ENCODE measurements at regions not wholly inside any gene's neighbourhood (a gene's known extent, or its start where the extent isn't known, plus 50 kb on each side); places are given as distances from the start of the nearest gene placed in this dataset.
"Not testable (repeated sequence)": the region's sequence is repeated elsewhere in the genome, so short reads cannot be mapped to it uniquely, and the experiment has no call there.

DNA sequence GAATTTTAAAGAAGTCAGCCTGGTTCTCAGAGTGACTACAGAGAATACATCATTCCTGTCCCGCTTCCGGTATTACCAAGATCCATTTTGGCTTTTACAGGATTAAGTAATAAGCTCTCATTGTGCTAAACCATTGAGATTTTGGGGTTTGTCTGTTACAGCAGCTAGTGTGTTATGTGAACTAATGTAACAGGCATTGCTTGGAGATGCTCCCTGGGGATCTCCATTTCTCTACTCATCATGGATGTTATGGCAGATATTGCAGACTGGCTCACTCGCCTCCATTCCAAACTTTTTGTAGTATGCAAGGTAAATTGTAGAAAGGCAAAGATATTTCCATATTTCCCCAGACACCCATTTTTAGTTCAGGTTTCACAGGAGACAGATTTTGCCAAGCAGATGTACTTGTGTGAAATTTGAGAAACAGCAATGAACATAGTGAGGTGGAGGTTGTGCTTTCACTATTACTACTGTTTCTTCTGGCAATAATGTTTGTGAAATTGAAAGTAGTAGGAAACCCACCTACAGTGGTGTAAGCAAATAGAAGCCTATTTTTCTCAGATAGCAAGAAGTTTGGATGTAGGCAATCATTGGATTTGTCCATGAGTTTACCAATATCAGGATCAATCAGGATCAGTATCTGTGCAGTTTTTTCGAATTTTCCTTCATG is 177.1 kb upstream of the GALNT15 start:
- no peak for DNase-seq (ENCODE audit: low read depth in 1 of 2, low spot score in 1 of 2)
- in situ Hi-C loops (cut with HindIII; ENCODE audit: low pct_unique_long_range_greater_than_20kb, low sequenced_read_pairs) = no loop called here
- TF ChIP-seq JUND (IDR thresholded peaks at IDR 0.05; ENCODE audit: low read depth) = no peak

- TF ChIP-seq JUND (IDR thresholded peaks at IDR 0.05; ENCODE audit: low read depth) = no peak
- in situ Hi-C loops (cut with HindIII; ENCODE audit: low pct_unique_long_range_greater_than_20kb, low sequenced_read_pairs) = no loop called here
- no peak for DNase-seq (ENCODE audit: low read depth in 1 of 2, low spot score in 1 of 2)
Observed at GRCh38 chr3:15998911-15999310, 175.6 kb upstream of the GALNT15 start.

DNA sequence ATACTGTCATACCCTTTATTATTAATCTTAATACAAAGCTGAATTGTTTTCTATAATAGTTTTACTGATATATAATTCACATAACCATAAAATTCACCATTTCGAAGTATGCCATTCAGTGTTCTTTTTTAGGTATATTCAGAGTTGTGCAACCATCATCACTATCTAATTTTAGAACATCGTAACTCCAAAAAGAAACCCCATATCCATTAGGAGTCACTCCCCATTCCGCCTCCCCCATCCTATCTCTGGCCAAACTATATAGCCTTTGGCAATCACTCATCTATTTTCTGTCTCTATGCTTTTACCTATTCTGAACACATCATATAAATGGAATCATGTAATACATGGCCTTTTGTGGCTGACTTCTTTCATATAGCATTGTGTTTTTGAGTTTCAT is 169.7 kb upstream of the GALNT15 start:
- in situ Hi-C loops (cut with HindIII; ENCODE audit: low pct_unique_long_range_greater_than_20kb, low sequenced_read_pairs) = no loop called here
- TF ChIP-seq JUND (IDR thresholded peaks at IDR 0.05; ENCODE audit: low read depth) = no peak
- no peak for DNase-seq (ENCODE audit: low read depth in 1 of 2, low spot score in 1 of 2)

GRCh38 chr3:16011376-16011775 is 163.1 kb upstream of the GALNT15 start:
- in situ Hi-C loops (cut with HindIII; ENCODE audit: low pct_unique_long_range_greater_than_20kb, low sequenced_read_pairs) = no loop called here
- DNase-seq (ENCODE audit: low read depth in 1 of 2, low spot score in 1 of 2) = no peak
- TF ChIP-seq JUND (IDR thresholded peaks at IDR 0.05; ENCODE audit: low read depth) = no peak

DNA sequence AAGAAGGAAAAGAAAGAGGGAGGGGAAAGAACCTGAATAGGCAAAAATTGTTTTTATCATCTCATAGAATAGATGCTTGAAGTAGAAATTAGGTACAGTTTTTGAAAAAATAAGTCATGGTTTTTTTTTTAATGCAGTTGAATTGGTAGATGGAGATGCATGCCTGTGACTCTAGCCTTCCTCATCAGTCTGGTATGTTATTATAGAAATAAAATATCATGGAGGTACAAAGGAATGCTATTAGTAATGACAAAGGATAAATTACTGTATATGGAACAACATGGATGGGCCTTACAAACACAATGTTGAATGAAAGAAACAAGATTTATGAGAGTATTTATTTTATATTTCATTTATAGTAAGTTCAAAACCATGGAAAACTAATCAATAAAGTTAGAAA is 162.4 kb upstream of the GALNT15 start:
- in situ Hi-C loops (cut with HindIII; ENCODE audit: low pct_unique_long_range_greater_than_20kb, low sequenced_read_pairs) = no loop called here
- no peak for DNase-seq (ENCODE audit: low read depth in 1 of 2, low spot score in 1 of 2)
- TF ChIP-seq JUND (IDR thresholded peaks at IDR 0.05; ENCODE audit: low read depth) = no peak

DNA sequence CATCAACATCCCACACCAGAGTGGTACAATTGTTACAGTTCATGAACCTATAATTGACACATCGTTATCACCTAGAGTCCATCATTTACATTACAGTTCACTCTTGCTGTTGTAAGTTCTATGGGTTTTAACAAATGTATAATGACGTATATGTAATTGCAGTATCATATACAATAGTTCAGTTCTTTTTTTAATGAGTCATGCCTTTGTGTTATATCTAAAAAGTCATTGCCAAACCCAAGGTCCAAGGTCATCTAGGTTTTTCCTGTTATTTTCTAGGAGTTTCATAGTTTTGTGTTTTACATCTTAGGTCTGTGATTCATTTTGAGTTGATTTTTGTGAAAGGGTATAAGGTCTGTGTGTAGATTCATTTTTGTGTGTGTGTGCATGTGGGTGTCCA is 160.9 kb upstream of the GALNT15 start:
- DNase-seq (ENCODE audit: low read depth in 1 of 2, low spot score in 1 of 2) = no peak
- in situ Hi-C loops (cut with HindIII; ENCODE audit: low pct_unique_long_range_greater_than_20kb, low sequenced_read_pairs) = no loop called here
- no peak for TF ChIP-seq JUND (IDR thresholded peaks at IDR 0.05; ENCODE audit: low read depth)

GRCh38 chr3:16021801-16022200 is 152.7 kb upstream of the GALNT15 start:
- in situ Hi-C loops (cut with HindIII; ENCODE audit: low pct_unique_long_range_greater_than_20kb, low sequenced_read_pairs); DNase-seq (ENCODE audit: low read depth in 1 of 2, low spot score in 1 of 2): not testable (repeated sequence)

DNA sequence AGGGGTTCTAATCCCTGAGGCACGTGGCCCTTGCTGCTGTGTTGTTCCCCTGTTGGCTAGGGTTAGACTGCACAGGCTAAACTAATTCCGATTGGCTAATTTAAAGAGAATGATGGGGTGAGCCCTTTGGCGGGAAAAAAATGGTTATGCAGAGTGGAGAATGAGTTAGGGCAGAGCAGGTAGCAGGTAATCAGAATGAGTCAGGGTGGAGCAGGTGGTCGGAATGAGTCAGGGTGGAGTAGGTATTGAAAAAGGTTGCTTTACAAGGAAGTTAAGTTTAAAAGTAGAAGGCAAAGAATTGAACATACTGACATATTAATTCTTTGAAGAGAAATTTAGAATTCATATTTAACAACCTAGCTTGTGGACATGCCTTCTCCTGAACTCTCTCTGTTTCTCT is 150.6 kb upstream of the GALNT15 start:
- DNase-seq (ENCODE audit: low read depth in 1 of 2, low spot score in 1 of 2); in situ Hi-C loops (cut with HindIII; ENCODE audit: low pct_unique_long_range_greater_than_20kb, low sequenced_read_pairs): not testable (repeated sequence)

DNA sequence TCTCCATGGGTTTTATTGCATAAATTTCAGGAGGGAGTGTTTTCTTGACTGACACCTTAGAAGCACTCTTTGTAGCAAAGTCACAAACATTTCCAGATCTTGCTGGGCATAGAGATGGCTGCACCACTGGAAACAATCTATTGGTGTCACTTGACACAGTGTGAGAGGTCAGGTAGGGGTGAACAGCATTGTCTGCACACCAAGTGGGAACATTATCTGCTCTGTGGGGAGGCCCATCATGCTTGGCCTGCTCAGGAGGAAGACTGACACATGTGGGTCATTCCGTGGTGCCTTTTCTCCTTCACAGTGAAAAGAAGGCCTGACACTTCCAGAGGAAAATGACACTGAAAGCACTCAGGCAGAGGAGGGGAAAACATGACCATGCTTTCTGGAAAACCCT is 149.9 kb upstream of the GALNT15 start:
- no peak for TF ChIP-seq JUND (IDR thresholded peaks at IDR 0.05; ENCODE audit: low read depth)
- DNase-seq (ENCODE audit: low read depth in 1 of 2, low spot score in 1 of 2) = no peak
- in situ Hi-C loops (cut with HindIII; ENCODE audit: low pct_unique_long_range_greater_than_20kb, low sequenced_read_pairs) = no loop called here

GRCh38 chr3:16026753-16027152 is 147.7 kb upstream of the GALNT15 start:
- DNase-seq (ENCODE audit: low read depth in 1 of 2, low spot score in 1 of 2) = peak in 1 of 2 experiments; percentile 10
- in situ Hi-C loops (cut with HindIII; ENCODE audit: low pct_unique_long_range_greater_than_20kb, low sequenced_read_pairs) = no loop called here
- no peak for TF ChIP-seq JUND (IDR thresholded peaks at IDR 0.05; ENCODE audit: low read depth)

- no peak for TF ChIP-seq JUND (IDR thresholded peaks at IDR 0.05; ENCODE audit: low read depth)
- DNase-seq (ENCODE audit: low read depth in 1 of 2, low spot score in 1 of 2) = no peak
- in situ Hi-C loops (cut with HindIII; ENCODE audit: low pct_unique_long_range_greater_than_20kb, low sequenced_read_pairs) = no loop called here
Observed at GRCh38 chr3:16028604-16029003, 145.9 kb upstream of the GALNT15 start.

GRCh38 chr3:16030342-16030741 is 144.1 kb upstream of the GALNT15 start:
- in situ Hi-C loops (cut with HindIII; ENCODE audit: low pct_unique_long_range_greater_than_20kb, low sequenced_read_pairs) = no loop called here
- TF ChIP-seq JUND (IDR thresholded peaks at IDR 0.05; ENCODE audit: low read depth) = no peak
- no peak for DNase-seq (ENCODE audit: low read depth in 1 of 2, low spot score in 1 of 2)

DNA sequence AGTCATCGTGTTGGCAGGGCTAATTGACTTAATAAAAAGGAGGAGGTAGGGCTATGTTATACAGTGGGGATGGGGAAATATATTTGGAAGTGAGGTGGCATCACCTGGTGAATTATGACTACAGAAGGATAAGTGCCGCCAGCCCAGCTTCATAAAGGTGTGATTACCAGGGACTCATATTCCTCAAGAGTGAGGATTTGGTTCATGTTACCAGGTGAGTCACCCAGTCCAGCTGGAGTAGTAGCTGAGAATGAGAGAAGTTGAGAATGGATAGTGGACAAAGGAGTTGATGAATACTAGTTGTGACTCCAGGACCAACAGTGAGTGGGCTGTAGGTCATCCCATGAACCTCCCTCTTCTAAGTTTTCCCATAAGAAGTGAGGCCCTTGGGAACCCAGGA is 143.0 kb upstream of the GALNT15 start:
- TF ChIP-seq JUND (IDR thresholded peaks at IDR 0.05; ENCODE audit: low read depth) = no peak
- in situ Hi-C loops (cut with HindIII; ENCODE audit: low pct_unique_long_range_greater_than_20kb, low sequenced_read_pairs) = no loop called here
- no peak for DNase-seq (ENCODE audit: low read depth in 1 of 2, low spot score in 1 of 2)
